ENCODE measurements at regions not wholly inside any gene's neighbourhood (a gene's known extent, or its start where the extent isn't known, plus 50 kb on each side); places are given as distances from the start of the nearest gene placed in this dataset.

- H3K9me3 ChIP-seq (ENCODE audit: low read depth, low read length) = no peaks in the 10 kb centered on the region
- H3K27me3 ChIP-seq (ENCODE audit: insufficient read depth, low read length) = no peaks in the 10 kb centered on the region
- H4K20me1 ChIP-seq (ENCODE audit: insufficient read depth, low read length) = no peaks in the 10 kb centered on the region
- H3K4me1 ChIP-seq (ENCODE audit: insufficient read depth, low read length) = peaks cover 7% of the 10 kb centered on the region
- H3K27ac ChIP-seq (ENCODE audit: low read depth, low read length) = no peak overlapping the region
- no peak overlapping the region for H2AFZ ChIP-seq (ENCODE audit: low read length)
- no peak overlapping the region for H3K4me2 ChIP-seq (ENCODE audit: insufficient read depth, low read length)
- H3K4me3 ChIP-seq (ENCODE audit: insufficient read depth, low read length) = no peak overlapping the region
- no peak for TF ChIP-seq CTCF (IDR thresholded peaks at IDR 0.05; ENCODE audit: extremely low read depth, low read depth, low read length)
- DNase-seq (ENCODE audit: insufficient read length, low spot score, missing footprints) = no peak
- H3K36me3 ChIP-seq (ENCODE audit: insufficient read depth, low read length) = no peaks in the 10 kb centered on the region
- no peaks in the 10 kb centered on the region for H3K79me2 ChIP-seq (ENCODE audit: insufficient read depth, low read length)
These were observed 382.9 kb downstream of the MAT2B start for GRCh38 chr5:163888366-163888765.

- Histone ChIP-seq H3K79me2 (ENCODE audit: insufficient read depth, low read length) (no peaks in the 10 kb centered on the region), H4K20me1 (ENCODE audit: insufficient read depth, low read length) (no peaks in the 10 kb centered on the region), H3K4me2 (ENCODE audit: insufficient read depth, low read length) (no peak overlapping the region), H3K9me3 (ENCODE audit: low read depth, low read length) (no peaks in the 10 kb centered on the region), H3K4me1 (ENCODE audit: insufficient read depth, low read length) (peaks cover 17% of the 10 kb centered on the region), H2AFZ (ENCODE audit: low read length) (no peak overlapping the region), H3K4me3 (ENCODE audit: insufficient read depth, low read length) (no peak overlapping the region), H3K36me3 (ENCODE audit: insufficient read depth, low read length) (no peaks in the 10 kb centered on the region), H3K27me3 (ENCODE audit: insufficient read depth, low read length) (no peaks in the 10 kb centered on the region), H3K27ac (ENCODE audit: low read depth, low read length) (no peak overlapping the region)
- DNase-seq (ENCODE audit: insufficient read length, low spot score, missing footprints) = no peak
- TF ChIP-seq CTCF (IDR thresholded peaks at IDR 0.05; ENCODE audit: extremely low read depth, low read depth, low read length) = no peak
These were observed 383.9 kb downstream of the MAT2B start for GRCh38 chr5:163889369-163889768.

GRCh38 chr5:163890261-163890660, 384.8 kb downstream of the MAT2B start:
- Histone ChIP-seq H4K20me1 (ENCODE audit: insufficient read depth, low read length) (no peaks in the 10 kb centered on the region), H3K27me3 (ENCODE audit: insufficient read depth, low read length) (no peaks in the 10 kb centered on the region), H3K9me3 (ENCODE audit: low read depth, low read length) (no peaks in the 10 kb centered on the region), H3K79me2 (ENCODE audit: insufficient read depth, low read length) (no peaks in the 10 kb centered on the region), H3K36me3 (ENCODE audit: insufficient read depth, low read length) (no peaks in the 10 kb centered on the region), H3K4me3 (ENCODE audit: insufficient read depth, low read length) (no peak overlapping the region), H3K4me2 (ENCODE audit: insufficient read depth, low read length) (no peak overlapping the region), H3K4me1 (ENCODE audit: insufficient read depth, low read length) (peaks cover 24% of the 10 kb centered on the region), H3K27ac (ENCODE audit: low read depth, low read length) (no peak overlapping the region), H2AFZ (ENCODE audit: low read length) (no peak overlapping the region)
- no peak for DNase-seq (ENCODE audit: insufficient read length, low spot score, missing footprints)
- TF ChIP-seq CTCF (IDR thresholded peaks at IDR 0.05; ENCODE audit: extremely low read depth, low read depth, low read length) = no peak

GRCh38 chr5:163893281-163893680, 387.9 kb downstream of the MAT2B start:
- Histone ChIP-seq H3K27me3 (ENCODE audit: insufficient read depth, low read length) (no peaks in the 10 kb centered on the region), H4K20me1 (ENCODE audit: insufficient read depth, low read length) (no peaks in the 10 kb centered on the region), H2AFZ (ENCODE audit: low read length) (no peak overlapping the region), H3K27ac (ENCODE audit: low read depth, low read length) (peak overlapping the region; percentile 7), H3K4me3 (ENCODE audit: insufficient read depth, low read length) (no peak overlapping the region), H3K4me2 (ENCODE audit: insufficient read depth, low read length) (no peak overlapping the region), H3K9me3 (ENCODE audit: low read depth, low read length) (no peaks in the 10 kb centered on the region), H3K79me2 (ENCODE audit: insufficient read depth, low read length) (no peaks in the 10 kb centered on the region), H3K36me3 (ENCODE audit: insufficient read depth, low read length) (no peaks in the 10 kb centered on the region), H3K4me1 (ENCODE audit: insufficient read depth, low read length) (peaks cover 24% of the 10 kb centered on the region)
- DNase-seq (ENCODE audit: insufficient read length, low spot score, missing footprints) = no peak
- TF ChIP-seq CTCF (IDR thresholded peaks at IDR 0.05; ENCODE audit: extremely low read depth, low read depth, low read length) = no peak
